Panc1 (cell line): ENCODE measurements at regions not wholly inside any gene's neighbourhood (a gene's known extent, or its start where the extent isn't known, plus 50 kb on each side); places are given as distances from the start of the nearest gene placed in this dataset.

Source experiments
- ATAC-seq: fragments of 200-7000 bp; cut with Tn5 transposase; 2 replicates; pipeline ENCODE4 v1.9.1; 2020; ENCODE audit warnings: mild to moderate bottlenecking, moderate library complexity
- BruUV-seq: library from RNA; stranded (reverse); fragments of 400-500 nt; replicated peaks from 2 replicates; lab custom pipeline; 2021; lab: Mats Ljungman, UMichigan
- CTCF ChIA-PET: fragments of 300-600 bp; sonication (Branson Sonifier 250); formaldehyde crosslinking; loops from one replicate; lab custom pipeline; 2022; ENCODE audit warnings: antibody characterized with exemption; lab: Charles Lee
- POLR2A ChIA-PET: fragments of 300-600 bp; sonication (Branson Sonifier 250); formaldehyde crosslinking; loops from one replicate; lab custom pipeline; 2022; ENCODE audit warnings: antibody characterized with exemption; lab: Charles Lee
- DNase-seq: peaks from one replicate; pipeline ENCODE4 v3.0.0-alpha.2; 2010; ENCODE audit warnings: low read depth, low spot score
- H3K27ac ChIP-seq: 2 replicates; pipeline ENCODE4 v1.5.1; 2011; ENCODE audit warnings: mild to moderate bottlenecking, low read length, inconsistent platforms
- H3K27me3 ChIP-seq: fragments of 200-500 bp; sonication (Bioruptor generic); 2 replicates; pipeline ENCODE4 v1.6.0; 2014; ENCODE audit warnings: low read length, inconsistent platforms; ENCODE audit not compliant: control insufficient read depth, insufficient read depth
- H3K36me3 ChIP-seq: fragments of 200-500 bp; sonication (Bioruptor generic); 2 replicates; pipeline ENCODE4 v1.5.1; 2014; ENCODE audit warnings: inconsistent platforms, mild to moderate bottlenecking, low read length, moderate library complexity; ENCODE audit not compliant: control insufficient read depth, insufficient read depth
- H3K4me1 ChIP-seq: 2 replicates; pipeline ENCODE4 v1.5.1; 2011; ENCODE audit warnings: inconsistent platforms, mild to moderate bottlenecking, low read length, moderate library complexity; ENCODE audit not compliant: control insufficient read depth, insufficient read depth
- H3K4me3 ChIP-seq, 2 experiments: 2 replicates each; pipeline ENCODE4 v1.5.1; 2011 to 2012; ENCODE audit warnings: low read depth in 2 of 2, low read length in 2 of 2, mild to moderate bottlenecking in 2 of 2, inconsistent platforms in 1 of 2, moderate library complexity in 1 of 2
- H3K9me3 ChIP-seq: fragments of 200-500 bp; sonication (Bioruptor generic); 2 replicates; pipeline ENCODE4 v1.5.1; 2014; ENCODE audit warnings: low read depth, mild to moderate bottlenecking, inconsistent platforms, low read length, moderate library complexity; ENCODE audit not compliant: control insufficient read depth, insufficient read depth
- POLR2AphosphoS5 ChIP-seq: IDR thresholded peaks from 2 replicates; pipeline ENCODE4 v1.6.1; 2012; ENCODE audit warnings: mild to moderate bottlenecking, low read depth, low read length, moderate library complexity
- SIN3A ChIP-seq: IDR thresholded peaks from 2 replicates; pipeline ENCODE4 v1.6.1; 2012; ENCODE audit warnings: low read depth, mild to moderate bottlenecking, low read length, moderate library complexity, borderline replicate concordance; ENCODE audit not compliant: insufficient read depth
- TCF7L2 ChIP-seq: IDR thresholded peaks from 2 replicates; pipeline ENCODE4 v1.6.1; 2011; ENCODE audit warnings: mild to moderate bottlenecking, low read depth, low read length, inconsistent platforms
- in situ Hi-C: cut with HindIII; loops from 2 replicates; pipeline ENCODE4 v1.10.0; 2016; ENCODE audit warnings: low sequenced_read_pairs, low pct_unique_long_range_greater_than_20kb
- intact Hi-C: fragments of 100-400 bp; cut with micrococcal nuclease; formaldehyde crosslinking; loops from one replicate; pipeline ENCODE4 v1.10.0; 2022; ENCODE audit not compliant: unreplicated experiment
- TF ChIP-seq, protein P1 (sequence below): fragments of 450-650 bp; IDR thresholded peaks from 2 replicates; pipeline ENCODE4 v1.5.1; 2017; ENCODE audit warnings: mild to moderate bottlenecking
- TF ChIP-seq, protein P2 (sequence below), 2 experiments: IDR thresholded peaks; 2 replicates each; pipeline ENCODE4 v1.6.1; 2011 to 2012; ENCODE audit warnings: low read depth in 2 of 2, control low read depth in 1 of 2, low read length in 1 of 2, mild to moderate bottlenecking in 1 of 2, moderate library complexity in 1 of 2; ENCODE audit not compliant: insufficient read depth in 1 of 2

DNA sequence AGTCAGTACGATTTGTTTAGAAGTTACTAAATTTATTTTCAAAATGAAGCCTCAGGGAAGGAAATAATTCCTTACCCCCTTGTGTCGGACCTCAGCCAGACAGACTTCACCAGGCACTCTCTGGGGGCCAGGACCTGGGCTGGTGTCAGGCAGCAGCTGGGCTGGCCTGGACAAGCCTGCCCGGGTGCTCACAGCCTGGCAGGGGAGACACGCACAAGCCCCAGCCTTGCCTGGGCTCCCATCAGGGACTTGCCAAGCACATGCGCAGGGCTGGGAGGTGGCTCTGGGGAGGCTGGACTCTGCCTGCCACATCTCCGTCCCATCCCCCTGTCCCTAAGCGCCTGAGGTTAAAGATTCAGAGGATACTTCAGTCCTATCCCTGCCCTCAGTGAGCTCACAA is 56.8 kb upstream of the HS6ST1 start:
- H3K27ac ChIP-seq: no peak overlapping the region
- CTCF ChIA-PET: no interaction called here
- H3K36me3 ChIP-seq: no peaks in the 10 kb centered on the region
- no TSS peak for BruUV-seq
- no peaks in the 10 kb centered on the region for H3K9me3 ChIP-seq
- peaks cover 6% of the 10 kb centered on the region; the same call in 1 of the 2 replicates for H3K4me1 ChIP-seq
- no peaks in the 10 kb centered on the region for H3K27me3 ChIP-seq
- ATAC-seq: no peak
- TF ChIP-seq, protein P1, sequence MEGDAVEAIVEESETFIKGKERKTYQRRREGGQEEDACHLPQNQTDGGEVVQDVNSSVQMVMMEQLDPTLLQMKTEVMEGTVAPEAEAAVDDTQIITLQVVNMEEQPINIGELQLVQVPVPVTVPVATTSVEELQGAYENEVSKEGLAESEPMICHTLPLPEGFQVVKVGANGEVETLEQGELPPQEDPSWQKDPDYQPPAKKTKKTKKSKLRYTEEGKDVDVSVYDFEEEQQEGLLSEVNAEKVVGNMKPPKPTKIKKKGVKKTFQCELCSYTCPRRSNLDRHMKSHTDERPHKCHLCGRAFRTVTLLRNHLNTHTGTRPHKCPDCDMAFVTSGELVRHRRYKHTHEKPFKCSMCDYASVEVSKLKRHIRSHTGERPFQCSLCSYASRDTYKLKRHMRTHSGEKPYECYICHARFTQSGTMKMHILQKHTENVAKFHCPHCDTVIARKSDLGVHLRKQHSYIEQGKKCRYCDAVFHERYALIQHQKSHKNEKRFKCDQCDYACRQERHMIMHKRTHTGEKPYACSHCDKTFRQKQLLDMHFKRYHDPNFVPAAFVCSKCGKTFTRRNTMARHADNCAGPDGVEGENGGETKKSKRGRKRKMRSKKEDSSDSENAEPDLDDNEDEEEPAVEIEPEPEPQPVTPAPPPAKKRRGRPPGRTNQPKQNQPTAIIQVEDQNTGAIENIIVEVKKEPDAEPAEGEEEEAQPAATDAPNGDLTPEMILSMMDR: no peak
- TF ChIP-seq SIN3A (no peak), TCF7L2 (no peak), POLR2AphosphoS5 (no peak)
- TF ChIP-seq, protein P2, sequence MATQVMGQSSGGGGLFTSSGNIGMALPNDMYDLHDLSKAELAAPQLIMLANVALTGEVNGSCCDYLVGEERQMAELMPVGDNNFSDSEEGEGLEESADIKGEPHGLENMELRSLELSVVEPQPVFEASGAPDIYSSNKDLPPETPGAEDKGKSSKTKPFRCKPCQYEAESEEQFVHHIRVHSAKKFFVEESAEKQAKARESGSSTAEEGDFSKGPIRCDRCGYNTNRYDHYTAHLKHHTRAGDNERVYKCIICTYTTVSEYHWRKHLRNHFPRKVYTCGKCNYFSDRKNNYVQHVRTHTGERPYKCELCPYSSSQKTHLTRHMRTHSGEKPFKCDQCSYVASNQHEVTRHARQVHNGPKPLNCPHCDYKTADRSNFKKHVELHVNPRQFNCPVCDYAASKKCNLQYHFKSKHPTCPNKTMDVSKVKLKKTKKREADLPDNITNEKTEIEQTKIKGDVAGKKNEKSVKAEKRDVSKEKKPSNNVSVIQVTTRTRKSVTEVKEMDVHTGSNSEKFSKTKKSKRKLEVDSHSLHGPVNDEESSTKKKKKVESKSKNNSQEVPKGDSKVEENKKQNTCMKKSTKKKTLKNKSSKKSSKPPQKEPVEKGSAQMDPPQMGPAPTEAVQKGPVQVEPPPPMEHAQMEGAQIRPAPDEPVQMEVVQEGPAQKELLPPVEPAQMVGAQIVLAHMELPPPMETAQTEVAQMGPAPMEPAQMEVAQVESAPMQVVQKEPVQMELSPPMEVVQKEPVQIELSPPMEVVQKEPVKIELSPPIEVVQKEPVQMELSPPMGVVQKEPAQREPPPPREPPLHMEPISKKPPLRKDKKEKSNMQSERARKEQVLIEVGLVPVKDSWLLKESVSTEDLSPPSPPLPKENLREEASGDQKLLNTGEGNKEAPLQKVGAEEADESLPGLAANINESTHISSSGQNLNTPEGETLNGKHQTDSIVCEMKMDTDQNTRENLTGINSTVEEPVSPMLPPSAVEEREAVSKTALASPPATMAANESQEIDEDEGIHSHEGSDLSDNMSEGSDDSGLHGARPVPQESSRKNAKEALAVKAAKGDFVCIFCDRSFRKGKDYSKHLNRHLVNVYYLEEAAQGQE (IDR thresholded peaks at IDR 0.05; ENCODE audit: insufficient read depth in 1 of 2, low read depth in 2 of 2, low read length in 1 of 2): no peak
- in situ Hi-C loops: no loop called here
- no peak for DNase-seq
- intact Hi-C loops: no loop called here
- POLR2A ChIA-PET: no interaction called here
- no peak overlapping the region for H3K4me3 ChIP-seq

- TF ChIP-seq POLR2AphosphoS5 (no peak), SIN3A (no peak), TCF7L2 (no peak)
- TF ChIP-seq, protein P1: no peak
- TF ChIP-seq, protein P2 (IDR thresholded peaks at IDR 0.05; ENCODE audit: insufficient read depth in 1 of 2, low read depth in 2 of 2, low read length in 1 of 2): no peak
- no TSS peak for BruUV-seq
- POLR2A ChIA-PET: no interaction called here
- no peaks in the 10 kb centered on the region for H3K9me3 ChIP-seq
- H3K36me3 ChIP-seq: no peaks in the 10 kb centered on the region
- CTCF ChIA-PET: no interaction called here
- H3K27ac ChIP-seq: no peak overlapping the region
- in situ Hi-C loops: no loop called here
- peaks cover 6% of the 10 kb centered on the region; the same call in 1 of the 2 replicates for H3K4me1 ChIP-seq
- H3K27me3 ChIP-seq: no peaks in the 10 kb centered on the region
- intact Hi-C loops: no loop called here
- ATAC-seq (no peak), DNase-seq (no peak)
- H3K4me3 ChIP-seq: no peak overlapping the region
Observed at GRCh38 chr2:128376241-128377041, 57.8 kb upstream of the HS6ST1 start.
